ENCODE measurements at regions not wholly inside any gene's neighbourhood (a gene's known extent, or its start where the extent isn't known, plus 50 kb on each side); places are given as distances from the start of the nearest gene placed in this dataset.

DNA sequence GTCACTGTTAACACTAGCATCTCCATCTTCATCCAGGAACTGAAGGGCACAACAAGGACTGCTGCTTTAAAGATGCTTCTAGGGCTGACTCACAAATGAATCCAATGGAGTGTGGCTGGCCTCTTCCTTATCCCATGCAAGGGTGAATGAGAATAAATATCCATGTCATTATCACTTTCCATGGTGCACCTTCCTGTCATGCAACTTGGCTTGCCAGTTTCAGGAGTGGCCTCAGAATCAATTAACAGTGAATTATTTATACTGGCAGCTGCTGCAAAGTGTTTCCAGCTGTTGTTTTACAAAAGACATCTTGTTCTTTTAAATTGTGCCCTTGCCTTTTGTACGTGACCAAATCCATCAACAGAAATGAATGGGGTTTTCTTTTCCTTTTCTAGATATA lies 499.3 kb upstream of the TMEM132C start:
- Histone ChIP-seq H3K4me1 (no peaks in the 10 kb centered on the region; the same call in 1 of the 2 replicates), H3K36me3 (no peaks in the 10 kb centered on the region)
- DNase-seq, result peak; percentile 10 to 54

DNA sequence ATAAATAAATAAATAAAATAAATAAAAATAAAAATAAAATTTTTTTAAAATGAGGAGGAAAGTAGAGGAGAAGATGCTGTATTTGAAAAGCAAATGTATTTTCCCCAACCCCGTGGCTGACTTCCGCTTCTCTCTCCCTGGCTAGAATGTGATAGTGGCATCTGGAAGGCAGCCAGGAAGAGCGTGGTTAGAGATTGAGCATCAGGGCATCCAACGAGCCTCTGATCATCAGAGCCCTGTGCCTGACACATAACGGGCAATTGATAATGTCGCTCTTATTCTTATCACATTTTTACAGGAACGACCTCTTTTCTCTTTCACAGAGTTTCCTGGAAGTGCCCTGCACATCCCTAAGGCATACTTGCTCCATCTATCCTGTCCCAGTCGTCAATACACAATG lies 496.9 kb upstream of the TMEM132C start:
- no peaks in the 10 kb centered on the region for H3K9me3 ChIP-seq (replicated peaks)
- DNase-seq, result peak; percentile 8 to 48
- H3K4me3 ChIP-seq, result no peak overlapping the region
- H3K27ac ChIP-seq, result no peak overlapping the region
- H3K36me3 ChIP-seq, result no peaks in the 10 kb centered on the region
- no peaks in the 10 kb centered on the region for H3K27me3 ChIP-seq
- no peaks in the 10 kb centered on the region; the same call in 1 of the 2 replicates for H3K4me1 ChIP-seq

More for the DNA sequence above, 499.3 kb upstream of the TMEM132C start:
- H3K27ac ChIP-seq, result peak overlapping the region; percentile 19; the same call in 1 of the 2 replicates
- H3K9me3 ChIP-seq (replicated peaks), result no peaks in the 10 kb centered on the region
- H3K27me3 ChIP-seq, result no peaks in the 10 kb centered on the region
- no peak overlapping the region for H3K4me3 ChIP-seq

DNA sequence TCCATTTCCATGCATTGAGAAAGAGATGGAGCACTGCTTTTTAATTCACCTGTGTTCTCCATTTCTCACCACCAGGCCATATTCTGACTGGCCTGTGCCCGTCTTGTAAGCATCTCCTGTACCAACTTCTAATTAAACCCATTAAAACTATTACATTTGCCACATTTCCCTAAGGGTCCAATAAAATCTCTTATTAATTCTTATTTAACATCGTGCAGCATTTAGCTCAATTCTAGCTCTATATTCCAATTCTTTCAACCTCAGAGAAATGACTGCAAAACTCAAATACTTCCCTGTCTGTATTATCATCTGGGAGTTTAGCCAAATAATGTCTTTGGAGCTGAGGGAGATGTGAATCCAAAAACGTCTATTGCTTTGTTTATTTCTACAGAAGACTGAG lies 495.4 kb upstream of the TMEM132C start:
- Histone ChIP-seq H3K27me3 (no peaks in the 10 kb centered on the region), H3K9me3 (replicated peaks) (no peaks in the 10 kb centered on the region), H3K27ac (no peak overlapping the region), H3K36me3 (no peaks in the 10 kb centered on the region), H3K4me1 (no peaks in the 10 kb centered on the region; the same call in 1 of the 2 replicates), H3K4me3 (no peak overlapping the region)
- no peak for DNase-seq

DNA sequence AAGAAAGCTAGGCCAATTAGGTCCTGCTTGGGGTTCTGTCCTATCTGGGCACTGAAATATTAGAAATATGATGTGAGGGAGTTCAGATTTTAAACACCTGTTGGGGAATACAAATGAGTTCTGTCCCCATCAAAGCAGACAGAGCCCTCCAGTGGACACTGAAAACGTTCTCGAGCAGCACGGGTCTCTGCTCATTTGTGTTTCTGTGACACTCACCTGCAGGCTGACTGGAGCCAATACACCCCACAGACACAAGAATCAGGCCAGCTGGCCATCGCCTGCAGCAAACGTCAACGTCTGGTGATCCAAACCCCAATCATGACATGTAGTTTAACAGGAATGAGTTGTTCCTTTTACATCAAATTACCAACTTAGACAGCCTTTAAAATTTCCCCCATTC lies 493.4 kb upstream of the TMEM132C start:
- H3K27ac ChIP-seq, result no peak overlapping the region
- no peaks in the 10 kb centered on the region for H3K4me1 ChIP-seq
- peak in 1 of 2 experiments; percentile 26 for DNase-seq
- no peak overlapping the region for H3K4me3 ChIP-seq
- H3K9me3 ChIP-seq (replicated peaks), result no peaks in the 10 kb centered on the region
- H3K36me3 ChIP-seq, result no peaks in the 10 kb centered on the region
- no peaks in the 10 kb centered on the region for H3K27me3 ChIP-seq

DNA sequence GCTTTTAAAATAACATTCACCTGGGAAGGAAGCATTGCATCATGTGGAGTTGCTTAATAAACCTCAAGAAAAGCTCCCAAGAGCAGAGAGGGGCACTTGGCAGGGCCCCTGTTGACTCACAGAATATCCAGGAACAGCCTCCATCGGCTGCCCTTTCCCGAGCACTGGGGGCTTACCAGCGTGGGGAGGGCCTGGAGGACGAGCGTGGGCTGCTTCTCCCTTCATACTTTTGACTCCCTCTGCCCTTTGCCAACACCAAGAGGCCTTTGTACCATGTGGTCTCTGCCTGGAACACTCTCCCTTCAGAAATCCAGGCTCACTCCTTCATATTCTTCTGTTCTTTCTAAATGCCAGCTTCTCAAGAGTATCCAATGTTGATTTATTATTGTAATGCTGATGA lies 492.1 kb upstream of the TMEM132C start:
- Histone ChIP-seq H3K27me3 (0 out of 2 replicates have a peak, but pooled peaks cover 3% of the 10 kb centered on the region), H3K27ac (no peak overlapping the region), H3K4me1 (no peaks in the 10 kb centered on the region), H3K4me3 (no peak overlapping the region), H3K9me3 (replicated peaks) (no peaks in the 10 kb centered on the region), H3K36me3 (no peaks in the 10 kb centered on the region)
- no peak for DNase-seq

DNA sequence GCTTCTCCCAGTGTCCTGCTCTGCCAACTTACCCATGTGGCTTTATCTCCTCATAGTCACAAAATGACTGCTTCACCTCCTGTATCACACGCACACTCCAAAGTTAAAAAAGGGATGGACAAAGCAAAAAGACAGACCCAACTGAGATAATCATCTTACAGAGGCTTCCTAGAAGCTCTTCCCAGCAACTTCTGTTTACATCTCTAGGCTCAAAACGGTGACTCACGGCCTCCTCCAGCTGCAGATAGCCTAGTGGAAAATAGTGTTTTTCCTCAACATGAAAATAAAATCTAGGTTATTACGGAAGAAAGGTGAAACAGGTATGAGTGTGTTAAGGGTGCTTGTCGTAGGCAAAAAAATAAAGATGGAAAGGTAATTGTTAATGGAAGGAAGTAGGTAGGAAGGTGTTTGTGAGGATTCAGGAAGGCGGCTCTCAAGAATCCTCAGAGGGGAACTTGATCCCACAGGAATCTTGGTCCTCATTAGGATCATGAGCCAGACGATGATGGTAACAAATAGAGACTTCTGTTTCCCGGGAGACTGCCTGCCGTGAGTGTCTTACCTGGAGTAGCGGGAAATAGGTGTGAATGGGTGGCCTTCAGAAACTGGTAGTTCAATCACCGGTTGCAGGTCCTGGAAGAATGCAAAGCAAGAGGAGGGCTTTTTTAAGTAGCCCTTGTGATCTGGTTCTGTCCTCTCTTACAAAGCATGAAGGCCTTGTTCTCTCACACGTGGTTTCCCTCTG lies 487.5 kb upstream of the TMEM132C start:
- Histone ChIP-seq H3K36me3 (no peaks in the 10 kb centered on the region), H3K4me1 (no peaks in the 10 kb centered on the region), H3K9me3 (replicated peaks) (no peaks in the 10 kb centered on the region), H3K27me3 (0 out of 2 replicates have a peak, but pooled peaks cover 3% of the 10 kb centered on the region), H3K4me3 (no peak overlapping the region), H3K27ac (no peak overlapping the region)
- DNase-seq, result no peak

- no peak overlapping the region for H3K4me3 ChIP-seq
- no peaks in the 10 kb centered on the region for H3K9me3 ChIP-seq (replicated peaks)
- no peak overlapping the region for H3K27ac ChIP-seq
- 0 out of 2 replicates have a peak, but pooled peaks cover 3% of the 10 kb centered on the region for H3K27me3 ChIP-seq
- H3K36me3 ChIP-seq, result no peaks in the 10 kb centered on the region
- DNase-seq, result peak; percentile 27 to 61
- H3K4me1 ChIP-seq, result no peaks in the 10 kb centered on the region
These were observed 486.1 kb upstream of the TMEM132C start for GRCh38 chr12:127780881-127781280.

DNA sequence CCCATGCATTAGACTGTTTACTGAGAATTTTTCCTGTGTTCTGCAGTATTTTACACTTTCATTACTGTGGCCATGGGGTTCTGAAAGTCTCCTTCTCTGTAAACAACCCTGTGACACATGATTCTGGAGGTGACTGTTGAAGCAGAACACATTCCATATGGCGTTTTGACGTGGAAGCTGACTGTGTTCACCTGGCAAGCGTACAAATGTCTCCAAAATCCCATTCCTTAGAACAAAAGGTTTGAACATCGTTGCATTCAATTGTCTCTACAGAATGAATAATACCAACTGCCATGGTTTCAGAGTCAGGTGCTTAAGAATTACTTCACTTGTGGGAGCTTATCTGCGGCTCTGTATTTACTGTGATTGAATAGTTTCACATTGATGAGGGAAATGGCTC lies 485.6 kb upstream of the TMEM132C start:
- H3K4me3 ChIP-seq, result no peak overlapping the region
- DNase-seq, result no peak
- H3K9me3 ChIP-seq (replicated peaks), result no peaks in the 10 kb centered on the region
- no peaks in the 10 kb centered on the region for H3K36me3 ChIP-seq
- 0 out of 2 replicates have a peak, but pooled peaks cover 3% of the 10 kb centered on the region for H3K27me3 ChIP-seq
- no peaks in the 10 kb centered on the region for H3K4me1 ChIP-seq
- no peak overlapping the region for H3K27ac ChIP-seq

GRCh38 chr12:127785540-127785939 lies 481.4 kb upstream of the TMEM132C start:
- no peak for DNase-seq

DNA sequence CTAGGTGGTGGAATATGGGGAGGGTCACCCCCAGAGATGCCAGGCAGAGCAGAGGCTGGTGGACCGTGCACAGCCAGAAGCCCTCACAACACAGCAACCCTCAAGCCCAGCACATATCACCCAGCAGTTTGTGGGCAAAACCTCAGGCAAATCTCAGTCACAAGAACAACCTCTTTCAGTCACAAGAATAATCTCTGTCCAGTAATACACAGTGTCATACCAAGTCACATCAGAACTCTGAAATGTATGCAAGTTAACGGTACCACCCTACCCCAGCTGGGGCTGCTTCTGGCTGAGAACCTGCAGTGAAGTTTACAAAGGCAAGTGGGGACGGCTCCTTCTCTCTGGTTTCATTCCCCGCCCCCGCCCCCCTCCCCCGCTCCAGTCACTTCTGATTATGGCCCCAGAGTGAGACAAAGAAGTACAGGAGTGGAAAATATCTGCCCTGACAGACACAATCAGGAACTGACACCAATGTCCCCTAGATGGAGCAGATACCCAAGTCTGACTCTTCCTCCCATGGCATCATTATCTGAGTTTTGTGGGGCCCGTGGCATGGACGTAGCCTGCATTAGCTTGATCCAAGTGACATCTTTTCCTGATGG lies 480.9 kb upstream of the TMEM132C start:
- Histone ChIP-seq H3K36me3 (no peaks in the 10 kb centered on the region), H3K27me3 (no peaks in the 10 kb centered on the region), H3K4me3 (no peak overlapping the region), H3K27ac (no peak overlapping the region), H3K4me1 (no peaks in the 10 kb centered on the region), H3K9me3 (replicated peaks) (no peaks in the 10 kb centered on the region)
- DNase-seq, result no peak

More at GRCh38 chr12:127785540-127785939, 481.4 kb upstream of the TMEM132C start:
- no peaks in the 10 kb centered on the region for H3K27me3 ChIP-seq
- no peaks in the 10 kb centered on the region for H3K4me1 ChIP-seq
- H3K36me3 ChIP-seq, result no peaks in the 10 kb centered on the region
- no peaks in the 10 kb centered on the region for H3K9me3 ChIP-seq (replicated peaks)
- no peak overlapping the region for H3K4me3 ChIP-seq
- no peak overlapping the region for H3K27ac ChIP-seq

DNA sequence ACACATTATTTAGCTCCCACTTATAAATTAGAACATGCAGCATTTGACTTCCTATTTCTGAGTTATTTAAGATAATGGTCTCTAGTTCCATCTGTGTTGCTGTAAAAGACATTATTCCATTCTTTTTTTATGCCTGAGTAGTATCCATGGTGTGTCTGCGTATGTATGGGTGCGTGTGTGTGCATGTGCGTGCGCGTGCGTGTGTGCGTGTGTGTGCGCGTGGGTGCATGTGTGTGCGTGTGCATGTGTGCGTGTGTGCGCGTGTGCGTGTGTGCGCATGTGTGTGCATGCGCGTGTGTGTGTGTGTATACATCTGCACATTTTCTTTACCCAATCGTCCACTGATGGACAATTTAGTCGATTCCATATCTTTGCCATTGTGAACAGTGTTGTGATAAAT lies 479.4 kb upstream of the TMEM132C start:
- H3K27ac ChIP-seq, result no peak overlapping the region
- H3K36me3 ChIP-seq, result no peaks in the 10 kb centered on the region
- no peak for DNase-seq
- no peaks in the 10 kb centered on the region for H3K9me3 ChIP-seq (replicated peaks)
- no peaks in the 10 kb centered on the region for H3K4me1 ChIP-seq
- no peaks in the 10 kb centered on the region for H3K27me3 ChIP-seq
- H3K4me3 ChIP-seq, result no peak overlapping the region

GRCh38 chr12:127790376-127790775 lies 476.6 kb upstream of the TMEM132C start:
- DNase-seq, result no peak
- no peaks in the 10 kb centered on the region for H3K4me1 ChIP-seq
- no peaks in the 10 kb centered on the region for H3K36me3 ChIP-seq
- no peaks in the 10 kb centered on the region; the same call in 1 of the 2 replicates for H3K9me3 ChIP-seq (replicated peaks)
- no peak overlapping the region for H3K4me3 ChIP-seq
- H3K27me3 ChIP-seq, result no peaks in the 10 kb centered on the region
- no peak overlapping the region for H3K27ac ChIP-seq

GRCh38 chr12:127791217-127791616 lies 475.8 kb upstream of the TMEM132C start:
- H3K36me3 ChIP-seq, result no peaks in the 10 kb centered on the region
- H3K9me3 ChIP-seq (replicated peaks), result no peaks in the 10 kb centered on the region; the same call in 1 of the 2 replicates

GRCh38 chr12:127797918-127798317 lies 469.1 kb upstream of the TMEM132C start:
- no peaks in the 10 kb centered on the region for H3K4me1 ChIP-seq
- H3K9me3 ChIP-seq (replicated peaks), result no peaks in the 10 kb centered on the region; the same call in 1 of the 2 replicates
- H3K27me3 ChIP-seq, result no peaks in the 10 kb centered on the region
- no peak overlapping the region for H3K4me3 ChIP-seq
- no peaks in the 10 kb centered on the region for H3K36me3 ChIP-seq
- no peak for DNase-seq
- H3K27ac ChIP-seq, result no peak overlapping the region

More at GRCh38 chr12:127791217-127791616, 475.8 kb upstream of the TMEM132C start:
- Histone ChIP-seq H3K27ac (no peak overlapping the region), H3K4me3 (no peak overlapping the region), H3K4me1 (no peaks in the 10 kb centered on the region), H3K27me3 (no peaks in the 10 kb centered on the region)
- no peak for DNase-seq

DNA sequence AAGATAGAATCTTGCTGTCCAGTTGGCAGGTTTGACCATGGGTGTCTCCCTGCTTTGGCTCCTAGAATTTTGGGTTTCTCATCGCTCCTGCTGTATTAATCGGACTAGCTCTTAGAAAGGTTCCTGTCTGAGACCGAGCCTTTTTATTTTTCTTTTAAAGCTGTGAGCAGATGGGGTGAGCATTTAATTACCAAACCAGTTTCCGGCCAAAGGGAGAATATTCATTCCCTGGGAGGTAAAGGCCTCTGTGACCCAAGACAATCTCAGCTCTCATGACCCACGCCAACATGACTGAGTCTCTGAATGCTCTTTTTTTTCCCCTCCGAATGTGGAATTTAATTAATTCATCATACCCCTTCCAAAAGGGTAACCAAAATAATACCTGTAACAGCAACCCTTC lies 464.7 kb upstream of the TMEM132C start:
- Histone ChIP-seq H3K36me3 (no peaks in the 10 kb centered on the region), H3K4me3 (no peak overlapping the region)

More for the DNA sequence above, 464.7 kb upstream of the TMEM132C start:
- no peaks in the 10 kb centered on the region for H3K4me1 ChIP-seq
- H3K27ac ChIP-seq, result no peak overlapping the region
- no peaks in the 10 kb centered on the region for H3K27me3 ChIP-seq
- DNase-seq, result no peak
- no peaks in the 10 kb centered on the region for H3K9me3 ChIP-seq (replicated peaks)

Measured in SJCRH30 (cell line).